GM12878 (cell line): ENCODE measurements at regions not wholly inside any gene's neighbourhood (a gene's known extent, or its start where the extent isn't known, plus 50 kb on each side); places are given as distances from the start of the nearest gene placed in this dataset.

Experiments used
- ATAC-seq: fragments of 200-7000 bp; cut with Tn5 transposase; 3 replicates; pipeline ENCODE4 v1.9.1; 2020; ENCODE audit warnings: mild to moderate bottlenecking, moderate library complexity
- BruUV-seq: library from RNA; stranded (reverse); fragments of 400-500 nt; replicated peaks from 2 replicates; lab custom pipeline; 2021; lab: Mats Ljungman, UMichigan
- CTCF ChIA-PET: fragments of 300-600 bp; sonication (Branson Sonifier 250); formaldehyde crosslinking; extraction: SDS; loops from one replicate; lab custom pipeline; 2021; ENCODE audit warnings: inconsistent platforms; lab: Yijun Ruan, JAX
- POLR2A ChIA-PET: fragments of 350-600 bp; formaldehyde crosslinking; extraction: SDS; loops from one replicate; lab custom pipeline; 2021; ENCODE audit warnings: inconsistent platforms; lab: Charles Lee
- RAD21 ChIA-PET: fragments of 300-600 bp; sonication (Branson Sonifier 250); formaldehyde crosslinking; loops from one replicate; lab custom pipeline; 2023; ENCODE audit warnings: antibody characterized with exemption; ENCODE audit not compliant: unreplicated experiment; lab: Charles Lee
- SMC1A ChIA-PET: fragments of 300-600 bp; sonication (Branson Sonifier 250); formaldehyde crosslinking; loops from one replicate; lab custom pipeline; 2023; ENCODE audit not compliant: unreplicated experiment, uncharacterized antibody; lab: Charles Lee
- DNase-seq: peaks from one replicate; pipeline ENCODE4 v3.0.0-alpha.2; 2011; ENCODE audit warnings: low read depth, low spot score
- FAIRE-seq: peaks from 3 replicates; lab custom pipeline; 2011; peaks lifted over from hg19 to GRCh38; lab: Jason Lieb, UNC
- H2AFZ ChIP-seq: 2 replicates; pipeline ENCODE4 v1.6.0; 2011; ENCODE audit warnings: low read depth, low read length, control low read depth; ENCODE audit not compliant: control insufficient read depth
- H3K27ac ChIP-seq: 2 replicates; pipeline ENCODE4 v1.5.1; 2011; ENCODE audit warnings: control low read depth; ENCODE audit not compliant: control insufficient read depth, insufficient read depth
- H3K27me3 ChIP-seq, 2 experiments: replicated peaks in 1 of 2; 2 replicates each; pipeline versions ENCODE4 v1.6.0 to v1.6.1; 2011; ENCODE audit warnings: low read length in 1 of 2; ENCODE audit not compliant: control insufficient read depth in 2 of 2, insufficient read depth in 2 of 2
- H3K36me3 ChIP-seq, 2 experiments: 2 replicates each; pipeline ENCODE4 v1.5.1; 2011; ENCODE audit warnings: low read length in 1 of 2; ENCODE audit not compliant: control insufficient read depth in 2 of 2, insufficient read depth in 2 of 2
- H3K4me1 ChIP-seq: 2 replicates; pipeline ENCODE4 v1.6.1; 2011; ENCODE audit warnings: mild to moderate bottlenecking, low read length, moderate library complexity, mixed read lengths; ENCODE audit not compliant: control insufficient read depth, insufficient read depth
- H3K4me2 ChIP-seq: 2 replicates; pipeline ENCODE4 v1.6.0; 2011; ENCODE audit warnings: control low read depth; ENCODE audit not compliant: control insufficient read depth, insufficient read depth
- H3K4me3 ChIP-seq: fragments of 200-600 bp; sonication (generic); 2 replicates; pipeline ENCODE4 v1.5.1; 2016
- H3K79me2 ChIP-seq: 2 replicates; pipeline ENCODE4 v1.6.0; 2011; ENCODE audit warnings: low read length; ENCODE audit not compliant: control insufficient read depth, insufficient read depth
- H3K9ac ChIP-seq: 2 replicates; pipeline ENCODE4 v1.8.0; 2011; ENCODE audit warnings: low read length, control low read depth, mixed read lengths; ENCODE audit not compliant: control insufficient read depth, insufficient read depth
- H3K9me3 ChIP-seq: replicated peaks from 3 replicates; pipeline ENCODE4 v1.5.1; 2011; ENCODE audit warnings: mild to moderate bottlenecking, low read length; ENCODE audit not compliant: control insufficient read depth, insufficient read depth
- H4K20me1 ChIP-seq: 2 replicates; pipeline ENCODE4 v1.6.0; 2011; ENCODE audit not compliant: control insufficient read depth, insufficient read depth
- ESRRA ChIP-seq: IDR thresholded peaks from 2 replicates; pipeline ENCODE4 v1.6.1; 2012; ENCODE audit warnings: mild to moderate bottlenecking, low read length, improper control_type of control experiment
- FOXM1 ChIP-seq: IDR thresholded peaks from 2 replicates; pipeline ENCODE4 v1.6.1; 2012; ENCODE audit warnings: low read depth, mild to moderate bottlenecking, inconsistent platforms, low read length, moderate library complexity
- IKZF2 ChIP-seq, 2 experiments: fragments of 450-650 bp; IDR thresholded peaks; 2 replicates each; pipeline ENCODE4 v1.6.1; 2017; ENCODE audit warnings: mild to moderate bottlenecking in 2 of 2, moderate library complexity in 2 of 2
- KAT2A ChIP-seq: conservative IDR thresholded peaks from 2 replicates; pipeline ENCODE4 v1.6.1; 2011; ENCODE audit warnings: low read depth, low read length; ENCODE audit not compliant: control insufficient read depth
- MTA2 ChIP-seq: fragments of 450-650 bp; IDR thresholded peaks from 2 replicates; pipeline ENCODE4 v1.6.1; 2016; ENCODE audit warnings: low read depth, mild to moderate bottlenecking, moderate library complexity
- NFYA ChIP-seq: IDR thresholded peaks from 2 replicates; pipeline ENCODE4 v1.6.1; 2011; ENCODE audit warnings: low read depth, mild to moderate bottlenecking, low read length, improper control_type of control experiment, borderline replicate concordance
- RFX5 ChIP-seq: IDR thresholded peaks from 2 replicates; pipeline ENCODE4 v1.6.1; 2011; ENCODE audit warnings: low read depth, low read length, improper control_type of control experiment
- SIN3A ChIP-seq: IDR thresholded peaks from 2 replicates; pipeline ENCODE4 v1.6.1; 2012; ENCODE audit warnings: low read depth, low read length, improper control_type of control experiment
- SMC3 ChIP-seq: IDR thresholded peaks from 2 replicates; pipeline ENCODE4 v1.6.1; 2011; ENCODE audit warnings: low read length, improper control_type of control experiment, borderline replicate concordance
- ZBED1 ChIP-seq: IDR thresholded peaks from 2 replicates; pipeline ENCODE4 v1.6.1; 2016; ENCODE audit warnings: borderline replicate concordance
- ZNF384 ChIP-seq: IDR thresholded peaks from 2 replicates; pipeline ENCODE4 v1.6.1; 2012; ENCODE audit warnings: low read depth, mild to moderate bottlenecking, low read length, improper control_type of control experiment, borderline replicate concordance
- WGBS: methylation state at CpG from one replicate; pipeline ENCODE4 v1.1.6; 2016; ENCODE audit warnings: low lambda C conversion rate; ENCODE audit not compliant: insufficient replicate concordance, insufficient coverage; ENCODE audit errors: missing lambda C conversion rate; 5-methylcytosine and 5-hydroxymethylcytosine counted together
- in situ Hi-C: fragments of 300-500 bp; cut with MboI; formaldehyde crosslinking; loops from 9 replicates; pipeline ENCODE4 v1.14.3; 2018; ENCODE audit warnings: mixed read lengths
- intact Hi-C: fragments of 100-400 bp; cut with micrococcal nuclease; formaldehyde crosslinking; loops from one replicate; pipeline ENCODE4 v1.14.2; 2022; ENCODE audit not compliant: unreplicated experiment
- TF ChIP-seq, protein P1 (sequence below), 3 experiments: IDR thresholded peaks in 2 of 3; conservative IDR thresholded peaks in 1 of 3; 2 replicates each; pipeline ENCODE4 v1.5.1; 2011; ENCODE audit warnings: low read depth in 3 of 3, low read length in 3 of 3, mild to moderate bottlenecking in 3 of 3, control low read depth in 2 of 3, moderate library complexity in 2 of 3, inconsistent platforms in 1 of 3, mixed read lengths in 1 of 3; ENCODE audit not compliant: control insufficient read depth in 2 of 3, insufficient read depth in 1 of 3; ENCODE audit errors: extremely low read depth in 1 of 3
- TF ChIP-seq, protein P2 (sequence below): fragments of 450-650 bp; IDR thresholded peaks from 2 replicates; pipeline ENCODE4 v1.6.1; 2017; ENCODE audit warnings: antibody characterized with exemption, mild to moderate bottlenecking, moderate library complexity
- TF ChIP-seq, protein P3 (sequence below): IDR thresholded peaks from 2 replicates; pipeline ENCODE4 v1.6.1; 2011; ENCODE audit warnings: borderline replicate concordance, low read depth, mild to moderate bottlenecking, moderate library complexity, mixed read lengths, low read length; ENCODE audit not compliant: insufficient read depth; ENCODE audit errors: extremely low read length
- TF ChIP-seq, protein P4 (sequence below): fragments of 450-650 bp; IDR thresholded peaks from 2 replicates; pipeline ENCODE4 v1.6.1; 2018; ENCODE audit warnings: mild to moderate bottlenecking, low read depth, moderate library complexity; ENCODE audit not compliant: partially characterized antibody

DNA sequence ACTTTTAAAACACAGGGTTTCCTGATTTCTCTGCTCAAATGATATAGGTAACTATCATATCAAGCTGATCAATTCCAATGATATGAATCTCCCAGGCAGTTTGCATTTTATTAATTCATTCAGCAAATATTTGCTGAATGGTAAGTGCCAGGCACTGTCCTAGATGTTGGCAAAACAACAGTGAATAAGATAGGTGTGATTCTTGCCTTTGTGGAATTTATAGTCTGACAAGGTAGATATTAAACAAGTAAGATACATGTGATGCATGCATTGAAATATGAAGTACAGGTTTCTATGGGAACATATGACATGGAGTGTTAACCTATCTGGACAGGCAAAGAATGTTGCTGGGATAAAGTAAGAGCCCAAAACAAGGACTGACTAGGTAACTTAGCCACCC is 231.8 kb upstream of the DAB2 start (continued):
- TF ChIP-seq NFYA, result no peak
- TF ChIP-seq ZBED1, result no peak
- no peak for TF ChIP-seq ZNF384
- TF ChIP-seq, protein P1, sequence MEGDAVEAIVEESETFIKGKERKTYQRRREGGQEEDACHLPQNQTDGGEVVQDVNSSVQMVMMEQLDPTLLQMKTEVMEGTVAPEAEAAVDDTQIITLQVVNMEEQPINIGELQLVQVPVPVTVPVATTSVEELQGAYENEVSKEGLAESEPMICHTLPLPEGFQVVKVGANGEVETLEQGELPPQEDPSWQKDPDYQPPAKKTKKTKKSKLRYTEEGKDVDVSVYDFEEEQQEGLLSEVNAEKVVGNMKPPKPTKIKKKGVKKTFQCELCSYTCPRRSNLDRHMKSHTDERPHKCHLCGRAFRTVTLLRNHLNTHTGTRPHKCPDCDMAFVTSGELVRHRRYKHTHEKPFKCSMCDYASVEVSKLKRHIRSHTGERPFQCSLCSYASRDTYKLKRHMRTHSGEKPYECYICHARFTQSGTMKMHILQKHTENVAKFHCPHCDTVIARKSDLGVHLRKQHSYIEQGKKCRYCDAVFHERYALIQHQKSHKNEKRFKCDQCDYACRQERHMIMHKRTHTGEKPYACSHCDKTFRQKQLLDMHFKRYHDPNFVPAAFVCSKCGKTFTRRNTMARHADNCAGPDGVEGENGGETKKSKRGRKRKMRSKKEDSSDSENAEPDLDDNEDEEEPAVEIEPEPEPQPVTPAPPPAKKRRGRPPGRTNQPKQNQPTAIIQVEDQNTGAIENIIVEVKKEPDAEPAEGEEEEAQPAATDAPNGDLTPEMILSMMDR (IDR thresholded peaks at IDR 0.05 in 2 of 3, conservative IDR thresholded peaks at IDR 0.05 in 1 of 3; ENCODE audit: control insufficient read depth in 2 of 3, extremely low read depth in 1 of 3, insufficient read depth in 1 of 3, low read depth in 3 of 3, low read length in 3 of 3), result no peak
- no peak for TF ChIP-seq IKZF2 (IDR thresholded peaks at IDR 0.05)
- no peak for TF ChIP-seq ESRRA
- TF ChIP-seq MTA2, result no peak
- TF ChIP-seq FOXM1, result no peak
- TF ChIP-seq SMC3, result no peak

DNA sequence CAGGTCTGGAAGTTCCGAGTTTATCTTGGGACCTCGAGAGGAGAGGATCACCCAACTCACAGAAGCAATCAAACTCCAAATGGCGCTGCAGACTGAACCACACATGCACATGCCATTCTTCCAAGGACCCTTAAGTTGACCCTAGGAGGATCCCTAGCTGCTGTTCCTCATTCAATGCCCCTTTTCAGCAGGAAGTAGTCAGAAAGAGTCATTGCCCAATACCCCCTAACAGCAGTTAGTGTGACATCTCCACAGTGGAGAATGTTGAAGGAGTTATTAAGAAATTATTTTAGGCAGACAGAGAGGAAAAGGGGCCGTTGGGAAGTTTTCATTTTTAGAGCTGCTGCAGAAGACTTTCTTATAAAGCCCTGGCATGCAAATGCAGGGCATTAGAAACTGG is 229.9 kb upstream of the DAB2 start:
- Histone ChIP-seq H3K9me3 (no peaks in the 10 kb centered on the region), H3K4me3 (no peak overlapping the region), H4K20me1 (no peaks in the 10 kb centered on the region), H3K4me2 (no peak overlapping the region), H3K9ac (no peak overlapping the region), H3K36me3 (no peaks in the 10 kb centered on the region), H3K27me3 (no peaks in the 10 kb centered on the region), H2AFZ (no peak overlapping the region), H3K4me1 (no peaks in the 10 kb centered on the region), H3K27ac (no peak overlapping the region), H3K79me2 (no peaks in the 10 kb centered on the region)
- WGBS, result 11% methylated on average over 4 of the region's 4 CpGs
- intact Hi-C loops (no loop called here), in situ Hi-C loops (no loop called here)
- FAIRE-seq (no peak), ATAC-seq (no peak), DNase-seq (no peak)
- ChIA-PET CTCF (no interaction called here), POLR2A (no interaction called here), SMC1A (no interaction called here), RAD21 (no interaction called here)
- BruUV-seq, result no TSS peak
- TF ChIP-seq, protein P2, sequence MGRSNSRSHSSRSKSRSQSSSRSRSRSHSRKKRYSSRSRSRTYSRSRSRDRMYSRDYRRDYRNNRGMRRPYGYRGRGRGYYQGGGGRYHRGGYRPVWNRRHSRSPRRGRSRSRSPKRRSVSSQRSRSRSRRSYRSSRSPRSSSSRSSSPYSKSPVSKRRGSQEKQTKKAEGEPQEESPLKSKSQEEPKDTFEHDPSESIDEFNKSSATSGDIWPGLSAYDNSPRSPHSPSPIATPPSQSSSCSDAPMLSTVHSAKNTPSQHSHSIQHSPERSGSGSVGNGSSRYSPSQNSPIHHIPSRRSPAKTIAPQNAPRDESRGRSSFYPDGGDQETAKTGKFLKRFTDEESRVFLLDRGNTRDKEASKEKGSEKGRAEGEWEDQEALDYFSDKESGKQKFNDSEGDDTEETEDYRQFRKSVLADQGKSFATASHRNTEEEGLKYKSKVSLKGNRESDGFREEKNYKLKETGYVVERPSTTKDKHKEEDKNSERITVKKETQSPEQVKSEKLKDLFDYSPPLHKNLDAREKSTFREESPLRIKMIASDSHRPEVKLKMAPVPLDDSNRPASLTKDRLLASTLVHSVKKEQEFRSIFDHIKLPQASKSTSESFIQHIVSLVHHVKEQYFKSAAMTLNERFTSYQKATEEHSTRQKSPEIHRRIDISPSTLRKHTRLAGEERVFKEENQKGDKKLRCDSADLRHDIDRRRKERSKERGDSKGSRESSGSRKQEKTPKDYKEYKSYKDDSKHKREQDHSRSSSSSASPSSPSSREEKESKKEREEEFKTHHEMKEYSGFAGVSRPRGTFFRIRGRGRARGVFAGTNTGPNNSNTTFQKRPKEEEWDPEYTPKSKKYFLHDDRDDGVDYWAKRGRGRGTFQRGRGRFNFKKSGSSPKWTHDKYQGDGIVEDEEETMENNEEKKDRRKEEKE, result no peak
- TF ChIP-seq KAT2A (no peak), NFYA (no peak), SIN3A (no peak), RFX5 (no peak)
- TF ChIP-seq, protein P3, sequence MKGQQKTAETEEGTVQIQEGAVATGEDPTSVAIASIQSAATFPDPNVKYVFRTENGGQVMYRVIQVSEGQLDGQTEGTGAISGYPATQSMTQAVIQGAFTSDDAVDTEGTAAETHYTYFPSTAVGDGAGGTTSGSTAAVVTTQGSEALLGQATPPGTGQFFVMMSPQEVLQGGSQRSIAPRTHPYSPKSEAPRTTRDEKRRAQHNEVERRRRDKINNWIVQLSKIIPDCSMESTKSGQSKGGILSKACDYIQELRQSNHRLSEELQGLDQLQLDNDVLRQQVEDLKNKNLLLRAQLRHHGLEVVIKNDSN, result no peak
- TF ChIP-seq, protein P4, sequence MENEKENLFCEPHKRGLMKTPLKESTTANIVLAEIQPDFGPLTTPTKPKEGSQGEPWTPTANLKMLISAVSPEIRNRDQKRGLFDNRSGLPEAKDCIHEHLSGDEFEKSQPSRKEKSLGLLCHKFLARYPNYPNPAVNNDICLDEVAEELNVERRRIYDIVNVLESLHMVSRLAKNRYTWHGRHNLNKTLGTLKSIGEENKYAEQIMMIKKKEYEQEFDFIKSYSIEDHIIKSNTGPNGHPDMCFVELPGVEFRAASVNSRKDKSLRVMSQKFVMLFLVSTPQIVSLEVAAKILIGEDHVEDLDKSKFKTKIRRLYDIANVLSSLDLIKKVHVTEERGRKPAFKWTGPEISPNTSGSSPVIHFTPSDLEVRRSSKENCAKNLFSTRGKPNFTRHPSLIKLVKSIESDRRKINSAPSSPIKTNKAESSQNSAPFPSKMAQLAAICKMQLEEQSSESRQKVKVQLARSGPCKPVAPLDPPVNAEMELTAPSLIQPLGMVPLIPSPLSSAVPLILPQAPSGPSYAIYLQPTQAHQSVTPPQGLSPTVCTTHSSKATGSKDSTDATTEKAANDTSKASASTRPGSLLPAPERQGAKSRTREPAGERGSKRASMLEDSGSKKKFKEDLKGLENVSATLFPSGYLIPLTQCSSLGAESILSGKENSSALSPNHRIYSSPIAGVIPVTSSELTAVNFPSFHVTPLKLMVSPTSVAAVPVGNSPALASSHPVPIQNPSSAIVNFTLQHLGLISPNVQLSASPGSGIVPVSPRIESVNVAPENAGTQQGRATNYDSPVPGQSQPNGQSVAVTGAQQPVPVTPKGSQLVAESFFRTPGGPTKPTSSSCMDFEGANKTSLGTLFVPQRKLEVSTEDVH, result no peak
